Endothelial cell of hepatic sinusoid (primary cell): ENCODE measurements at regions not wholly inside any gene's neighbourhood (a gene's known extent, or its start where the extent isn't known, plus 50 kb on each side); places are given as distances from the start of the nearest gene placed in this dataset.

ENCODE experiments used
- in situ Hi-C: cut with HindIII; loops from 2 replicates; pipeline ENCODE4 v1.10.0; 2017; ENCODE audit warnings: low sequenced_read_pairs

- in situ Hi-C loops = no loop called here
Observed at GRCh38 chr11:123304828-123305466, 109.9 kb upstream of the CLMP start.

- in situ Hi-C loops = no loop called here
Observed at GRCh38 chr11:123303924-123304323, 108.9 kb upstream of the CLMP start.

- in situ Hi-C loops = no loop called here
Observed at GRCh38 chr11:123302751-123303195, 107.7 kb upstream of the CLMP start.

GRCh38 chr11:123301696-123302400 lies 106.8 kb upstream of the CLMP start:
- in situ Hi-C loops = no loop called here

GRCh38 chr11:123301013-123301591 lies 106.1 kb upstream of the CLMP start:
- in situ Hi-C loops = no loop called here

GRCh38 chr11:123299721-123300120 lies 104.7 kb upstream of the CLMP start:
- in situ Hi-C loops = loop anchor here (25.0 kb wide), 1 partner anchor 188 kb away; no protein-coding TSS in a partner anchor

GRCh38 chr11:123298488-123299447 lies 103.7 kb upstream of the CLMP start:
- in situ Hi-C loops = loop anchor here (25.0 kb wide), 1 partner anchor 189 kb away; no protein-coding TSS in a partner anchor

GRCh38 chr11:123292647-123293046 lies 97.6 kb upstream of the CLMP start:
- in situ Hi-C loops = loop anchor here (25.0 kb wide), 1 partner anchor 195 kb away; no protein-coding TSS in a partner anchor

GRCh38 chr11:123291201-123291869 lies 96.3 kb upstream of the CLMP start:
- in situ Hi-C loops = loop anchor here (25.0 kb wide), 1 partner anchor 196 kb away; no protein-coding TSS in a partner anchor

GRCh38 chr11:123286761-123287160 lies 91.7 kb upstream of the CLMP start:
- in situ Hi-C loops = loop anchor here (25.0 kb wide), 1 partner anchor 201 kb away; no protein-coding TSS in a partner anchor

GRCh38 chr11:123286255-123286654 lies 91.2 kb upstream of the CLMP start:
- in situ Hi-C loops = loop anchor here (25.0 kb wide), 1 partner anchor 201 kb away; no protein-coding TSS in a partner anchor

- in situ Hi-C loops = loop anchor here (25.0 kb wide), 1 partner anchor 203 kb away; no protein-coding TSS in a partner anchor
Observed at GRCh38 chr11:123284454-123284853, 89.4 kb upstream of the CLMP start.

GRCh38 chr11:123282597-123282996 lies 87.5 kb upstream of the CLMP start:
- in situ Hi-C loops = loop anchor here (25.0 kb wide), 1 partner anchor 205 kb away; no protein-coding TSS in a partner anchor

- in situ Hi-C loops = no loop called here
Observed at GRCh38 chr11:123273616-123274015, 78.6 kb upstream of the CLMP start.

GRCh38 chr11:123272565-123272964 lies 77.5 kb upstream of the CLMP start:
- in situ Hi-C loops = no loop called here

GRCh38 chr11:123268156-123268555 lies 73.1 kb upstream of the CLMP start:
- in situ Hi-C loops = no loop called here

- in situ Hi-C loops = no loop called here
Observed at GRCh38 chr11:123265951-123266350, 70.9 kb upstream of the CLMP start.

- in situ Hi-C loops = loop anchor here (5.0 kb wide), 1 partner anchor 152 kb away; no protein-coding TSS in a partner anchor
Observed at GRCh38 chr11:123264431-123264780, 69.4 kb upstream of the CLMP start.

GRCh38 chr11:123261345-123262106 lies 66.5 kb upstream of the CLMP start:
- in situ Hi-C loops = loop anchor here (5.0 kb wide), 1 partner anchor 149 kb away; no protein-coding TSS in a partner anchor
